ENCODE measurements at regions not wholly inside any gene's neighbourhood (a gene's known extent, or its start where the extent isn't known, plus 50 kb on each side); places are given as distances from the start of the nearest gene placed in this dataset.
"Not testable (repeated sequence)": the region's sequence is repeated elsewhere in the genome, so short reads cannot be mapped to it uniquely, and the experiment has no call there.

DNA sequence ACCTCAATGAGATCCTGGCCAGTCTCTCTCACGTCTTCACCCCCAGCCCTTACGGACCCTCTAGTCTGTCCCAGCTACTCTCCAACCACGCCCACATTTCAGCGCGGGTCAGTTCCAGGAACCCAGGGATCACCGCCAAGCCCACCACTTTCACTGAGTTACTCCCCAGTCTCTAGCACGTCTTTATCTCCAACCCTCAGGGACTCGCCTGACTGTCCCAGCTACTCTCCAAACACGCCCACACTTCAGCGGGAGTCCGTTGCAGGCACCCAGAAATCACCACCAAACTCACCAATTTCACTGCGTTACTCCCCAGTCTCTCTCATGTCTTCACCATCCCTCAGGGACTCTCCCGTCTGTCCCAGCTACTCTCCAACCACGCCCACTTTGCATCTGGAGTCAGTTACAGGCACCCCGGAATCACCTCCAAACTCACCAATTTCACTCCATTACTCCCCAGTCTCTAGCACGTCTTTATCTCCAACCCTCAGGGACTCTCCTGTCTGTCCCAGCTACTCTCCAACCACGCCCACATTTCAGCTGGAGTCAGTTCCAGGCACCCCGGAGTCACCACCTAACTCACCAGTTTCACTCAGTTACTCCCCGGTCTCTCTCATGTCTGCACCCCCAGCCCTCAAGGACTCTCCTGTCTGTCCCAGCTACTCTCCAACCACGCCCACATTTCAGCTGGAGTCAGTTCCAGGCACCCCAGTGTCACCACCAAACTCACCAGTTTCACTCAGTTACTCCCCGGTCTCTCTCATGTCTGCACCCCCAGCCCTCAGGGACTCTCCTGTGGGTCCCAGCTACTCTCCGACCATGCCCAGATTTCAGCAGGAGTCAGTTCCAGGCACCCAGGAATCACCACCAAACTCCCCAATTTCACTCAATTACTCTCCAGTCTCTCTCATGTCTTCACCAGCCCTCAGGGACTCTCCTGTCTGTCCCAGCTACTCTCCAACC, 336.8 kb downstream of the CWH43 start:
- not testable (repeated sequence) for TF ChIP-seq POLR2A (IDR thresholded peaks at IDR 0.05)
- TF ChIP-seq, protein P1, sequence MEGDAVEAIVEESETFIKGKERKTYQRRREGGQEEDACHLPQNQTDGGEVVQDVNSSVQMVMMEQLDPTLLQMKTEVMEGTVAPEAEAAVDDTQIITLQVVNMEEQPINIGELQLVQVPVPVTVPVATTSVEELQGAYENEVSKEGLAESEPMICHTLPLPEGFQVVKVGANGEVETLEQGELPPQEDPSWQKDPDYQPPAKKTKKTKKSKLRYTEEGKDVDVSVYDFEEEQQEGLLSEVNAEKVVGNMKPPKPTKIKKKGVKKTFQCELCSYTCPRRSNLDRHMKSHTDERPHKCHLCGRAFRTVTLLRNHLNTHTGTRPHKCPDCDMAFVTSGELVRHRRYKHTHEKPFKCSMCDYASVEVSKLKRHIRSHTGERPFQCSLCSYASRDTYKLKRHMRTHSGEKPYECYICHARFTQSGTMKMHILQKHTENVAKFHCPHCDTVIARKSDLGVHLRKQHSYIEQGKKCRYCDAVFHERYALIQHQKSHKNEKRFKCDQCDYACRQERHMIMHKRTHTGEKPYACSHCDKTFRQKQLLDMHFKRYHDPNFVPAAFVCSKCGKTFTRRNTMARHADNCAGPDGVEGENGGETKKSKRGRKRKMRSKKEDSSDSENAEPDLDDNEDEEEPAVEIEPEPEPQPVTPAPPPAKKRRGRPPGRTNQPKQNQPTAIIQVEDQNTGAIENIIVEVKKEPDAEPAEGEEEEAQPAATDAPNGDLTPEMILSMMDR (IDR thresholded peaks at IDR 0.05), result not testable (repeated sequence)
